Neural cell (in vitro differentiated cells): ENCODE measurements at regions not wholly inside any gene's neighbourhood (a gene's known extent, or its start where the extent isn't known, plus 50 kb on each side); places are given as distances from the start of the nearest gene placed in this dataset.

Experiments used
- H2AFZ ChIP-seq: fragments of 200-600, 300-800 bp; sonication (generic), shearing (Covaris generic); 2 replicates; pipeline ENCODE4 v1.6.0; 2014; ENCODE audit warnings: low read depth, mild to moderate bottlenecking, antibody characterized with exemption, low read length, moderate library complexity
- H3F3A ChIP-seq: fragments of 200-600 bp; shearing (Covaris generic); 2 replicates; pipeline ENCODE4 v1.6.1; 2016; ENCODE audit warnings: mild to moderate bottlenecking, moderate library complexity, mixed read lengths, antibody characterized with exemption, low read length; ENCODE audit not compliant: insufficient read depth, poor library complexity, severe bottlenecking
- H3K27ac ChIP-seq: fragments of 200-600, 300-800 bp; sonication (generic), shearing (Covaris generic); 2 replicates; pipeline ENCODE4 v1.5.1; 2014; ENCODE audit warnings: mild to moderate bottlenecking, low read length, moderate library complexity
- H3K27me3 ChIP-seq: fragments of 300-800, 200-600 bp; sonication (generic), shearing (Covaris generic); 2 replicates; pipeline ENCODE4 v1.6.0; 2014; ENCODE audit warnings: mild to moderate bottlenecking, low read depth, low read length, moderate library complexity; ENCODE audit not compliant: insufficient read depth
- H3K36me3 ChIP-seq: fragments of 300-800, 200-600 bp; sonication (generic), shearing (Covaris generic); 2 replicates; pipeline ENCODE4 v1.5.1; 2014; ENCODE audit warnings: mild to moderate bottlenecking, antibody characterized with exemption, low read length, moderate library complexity; ENCODE audit not compliant: insufficient read depth
- H3K4me2 ChIP-seq: fragments of 300-800, 200-600 bp; sonication (generic), shearing (Covaris generic); 2 replicates; pipeline ENCODE4 v1.6.0; 2014; ENCODE audit warnings: mild to moderate bottlenecking, low read length
- H3K4me3 ChIP-seq: fragments of 300-800, 200-600 bp; sonication (generic), shearing (Covaris generic); 2 replicates; pipeline ENCODE4 v1.5.1; 2014; ENCODE audit warnings: mild to moderate bottlenecking, low read length, moderate library complexity
- H3K79me2 ChIP-seq: fragments of 200-600 bp; shearing (Covaris generic); replicated peaks from 2 replicates; pipeline ENCODE4 v1.6.0; 2014; ENCODE audit warnings: mild to moderate bottlenecking, low read length, moderate library complexity; ENCODE audit not compliant: insufficient read depth
- H3K9ac ChIP-seq: fragments of 300-800, 200-600 bp; sonication (generic), shearing (Covaris generic); 2 replicates; pipeline ENCODE4 v1.6.1; 2016; ENCODE audit warnings: mild to moderate bottlenecking, low read length, mixed read lengths
- H3K9me2 ChIP-seq: fragments of 200-600 bp; shearing (Covaris generic); 2 replicates; pipeline ENCODE4 v1.6.1; 2016; ENCODE audit warnings: mild to moderate bottlenecking, low read length, mixed read lengths; ENCODE audit not compliant: insufficient read depth
- H3K9me3 ChIP-seq: fragments of 200-600, 300-800 bp; sonication (generic), shearing (Covaris generic); 2 replicates; pipeline ENCODE4 v1.6.1; 2016; ENCODE audit warnings: mild to moderate bottlenecking, mixed run types, low read length, moderate library complexity, mixed read lengths
- H4K20me1 ChIP-seq: fragments of 200-600 bp; shearing (Covaris generic); 2 replicates; pipeline ENCODE4 v1.6.1; 2016; ENCODE audit warnings: mild to moderate bottlenecking, mixed run types; ENCODE audit not compliant: insufficient read depth
- CTCF ChIP-seq: fragments of 450-650 bp; IDR thresholded peaks from 2 replicates; pipeline ENCODE4 v1.5.1; 2014; ENCODE audit warnings: antibody characterized with exemption, mild to moderate bottlenecking, moderate library complexity; ENCODE audit not compliant: poor library complexity, severe bottlenecking
- EZH2 ChIP-seq: fragments of 200-600, 300-800 bp; shearing (Covaris generic), sonication (generic); IDR thresholded peaks from 2 replicates; pipeline ENCODE4 v1.6.1; 2014; ENCODE audit warnings: antibody characterized with exemption, low read length, borderline replicate concordance, mild to moderate bottlenecking; ENCODE audit not compliant: insufficient read depth, poor library complexity, severe bottlenecking
- MXI1 ChIP-seq: fragments of 450-650 bp; conservative IDR thresholded peaks from 2 replicates; pipeline ENCODE4 v1.6.1; 2014; ENCODE audit warnings: antibody characterized with exemption, mild to moderate bottlenecking; ENCODE audit not compliant: poor library complexity, severe bottlenecking
- RAD21 ChIP-seq: fragments of 450-650 bp; conservative IDR thresholded peaks from 2 replicates; pipeline ENCODE4 v1.6.1; 2014; ENCODE audit warnings: antibody characterized with exemption, mild to moderate bottlenecking, moderate library complexity
- REST ChIP-seq: IDR thresholded peaks from 2 replicates; pipeline ENCODE4 v1.6.1; 2012; ENCODE audit warnings: borderline replicate concordance
- SMC3 ChIP-seq: fragments of 450-650 bp; conservative IDR thresholded peaks from 2 replicates; pipeline ENCODE4 v1.6.1; 2014; ENCODE audit warnings: antibody characterized with exemption, mild to moderate bottlenecking, moderate library complexity; ENCODE audit not compliant: poor library complexity
- TAF1 ChIP-seq: IDR thresholded peaks from 2 replicates; pipeline ENCODE4 v1.6.1; 2012; ENCODE audit warnings: low read depth

GRCh38 chr1:14260480-14260879 is 338.0 kb upstream of the KAZN start:
- TF ChIP-seq CTCF (no peak), REST (no peak), EZH2 (no peak), TAF1 (no peak)
- Histone ChIP-seq H3K27ac (no peak overlapping the region), H3K4me2 (no peak overlapping the region)

GRCh38 chr1:14261395-14261794 is 337.1 kb upstream of the KAZN start:
- no peaks in the 10 kb centered on the region for H3K27me3 ChIP-seq
- H3K9me3 ChIP-seq = no peaks in the 10 kb centered on the region
- no peak for TF ChIP-seq MXI1
- TF ChIP-seq CTCF = no peak
- TF ChIP-seq TAF1 = no peak
- no peaks in the 10 kb centered on the region for H3K9me2 ChIP-seq
- no peak overlapping the region for H3K9ac ChIP-seq
- no peaks in the 10 kb centered on the region for H4K20me1 ChIP-seq
- no peaks in the 10 kb centered on the region for H3K79me2 ChIP-seq
- H3F3A ChIP-seq = no peaks in the 10 kb centered on the region
- H3K4me3 ChIP-seq = no peak overlapping the region
- H3K36me3 ChIP-seq = no peaks in the 10 kb centered on the region
- H3K4me2 ChIP-seq = no peak overlapping the region
- no peak overlapping the region for H3K27ac ChIP-seq
- H2AFZ ChIP-seq = no peak overlapping the region

More at GRCh38 chr1:14260480-14260879, 338.0 kb upstream of the KAZN start:
- H3K4me3 ChIP-seq = no peak overlapping the region
- no peaks in the 10 kb centered on the region for H3K79me2 ChIP-seq
- H3K9me2 ChIP-seq = no peaks in the 10 kb centered on the region
- no peaks in the 10 kb centered on the region for H3K36me3 ChIP-seq
- H3K27me3 ChIP-seq = no peaks in the 10 kb centered on the region
- no peaks in the 10 kb centered on the region for H4K20me1 ChIP-seq
- no peak overlapping the region for H2AFZ ChIP-seq
- no peaks in the 10 kb centered on the region for H3F3A ChIP-seq
- no peak overlapping the region for H3K9ac ChIP-seq
- H3K9me3 ChIP-seq = no peaks in the 10 kb centered on the region

- Histone ChIP-seq H3K4me2 (no peak overlapping the region), H3K9me3 (no peaks in the 10 kb centered on the region), H3K27me3 (no peaks in the 10 kb centered on the region), H3K9ac (no peak overlapping the region), H3K4me3 (no peak overlapping the region), H3F3A (no peaks in the 10 kb centered on the region), H4K20me1 (no peaks in the 10 kb centered on the region), H2AFZ (no peak overlapping the region), H3K9me2 (no peaks in the 10 kb centered on the region), H3K79me2 (no peaks in the 10 kb centered on the region), H3K27ac (no peak overlapping the region), H3K36me3 (no peaks in the 10 kb centered on the region)
- no peak for TF ChIP-seq MXI1
- no peak for TF ChIP-seq CTCF
- no peak for TF ChIP-seq SMC3
- no peak for TF ChIP-seq TAF1
- no peak for TF ChIP-seq RAD21
- TF ChIP-seq REST = no peak
- TF ChIP-seq EZH2 = no peak
These were observed 335.8 kb upstream of the KAZN start for GRCh38 chr1:14262637-14263036.
